Testis (tissue), 2 donors: ENCODE measurements at regions not wholly inside any gene's neighbourhood (a gene's known extent, or its start where the extent isn't known, plus 50 kb on each side); places are given as distances from the start of the nearest gene placed in this dataset.

ENCODE experiments used
- POLR2A ChIP-seq: fragments of 450-650 bp; IDR thresholded peaks from one replicate; pipeline ENCODE4 v1.6.1; 2017; ENCODE audit warnings: antibody characterized with exemption, mild to moderate bottlenecking, moderate library complexity
- TF ChIP-seq, protein P1 (sequence below), 3 experiments: fragments of 450-650 bp in 2 of 3; fragments of 200-600 bp in 1 of 3; sonication (generic) in 1 of 3; IDR thresholded peaks; one replicate each; pipeline ENCODE4 v1.5.1; 2016 to 2019; ENCODE audit warnings: antibody characterized with exemption in 3 of 3, mild to moderate bottlenecking in 2 of 3, moderate library complexity in 1 of 3

DNA sequence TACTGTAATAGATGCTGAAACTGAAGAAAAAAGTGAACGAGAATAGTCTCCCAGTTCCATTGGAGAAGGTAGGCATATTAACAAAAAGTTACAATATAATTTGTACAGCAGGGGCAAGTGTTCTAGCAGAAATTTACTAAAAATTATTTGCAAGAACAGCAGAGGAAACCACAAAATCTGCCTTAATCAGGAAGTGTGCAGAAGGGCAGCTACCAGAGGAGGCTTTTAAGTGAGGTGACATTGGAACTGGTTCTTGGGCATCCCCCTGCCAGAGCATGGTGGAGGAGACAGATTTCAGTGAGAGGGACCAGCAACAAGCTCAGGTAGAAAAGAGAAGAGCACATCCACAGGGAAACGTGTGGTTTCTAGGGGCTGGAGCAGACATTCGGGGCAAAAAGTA lies 279.3 kb upstream of the CAMK1G start:
- TF ChIP-seq, protein P1, sequence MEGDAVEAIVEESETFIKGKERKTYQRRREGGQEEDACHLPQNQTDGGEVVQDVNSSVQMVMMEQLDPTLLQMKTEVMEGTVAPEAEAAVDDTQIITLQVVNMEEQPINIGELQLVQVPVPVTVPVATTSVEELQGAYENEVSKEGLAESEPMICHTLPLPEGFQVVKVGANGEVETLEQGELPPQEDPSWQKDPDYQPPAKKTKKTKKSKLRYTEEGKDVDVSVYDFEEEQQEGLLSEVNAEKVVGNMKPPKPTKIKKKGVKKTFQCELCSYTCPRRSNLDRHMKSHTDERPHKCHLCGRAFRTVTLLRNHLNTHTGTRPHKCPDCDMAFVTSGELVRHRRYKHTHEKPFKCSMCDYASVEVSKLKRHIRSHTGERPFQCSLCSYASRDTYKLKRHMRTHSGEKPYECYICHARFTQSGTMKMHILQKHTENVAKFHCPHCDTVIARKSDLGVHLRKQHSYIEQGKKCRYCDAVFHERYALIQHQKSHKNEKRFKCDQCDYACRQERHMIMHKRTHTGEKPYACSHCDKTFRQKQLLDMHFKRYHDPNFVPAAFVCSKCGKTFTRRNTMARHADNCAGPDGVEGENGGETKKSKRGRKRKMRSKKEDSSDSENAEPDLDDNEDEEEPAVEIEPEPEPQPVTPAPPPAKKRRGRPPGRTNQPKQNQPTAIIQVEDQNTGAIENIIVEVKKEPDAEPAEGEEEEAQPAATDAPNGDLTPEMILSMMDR (IDR thresholded peaks at IDR 0.05) = no peak
- TF ChIP-seq POLR2A = no peak
